Prostate gland (tissue), 2 donors: ENCODE measurements at regions not wholly inside any gene's neighbourhood (a gene's known extent, or its start where the extent isn't known, plus 50 kb on each side); places are given as distances from the start of the nearest gene placed in this dataset.

ENCODE experiments used
- POLR2A ChIP-seq: fragments of 450-650 bp; IDR thresholded peaks from one replicate; pipeline ENCODE4 v1.6.1; 2016; ENCODE audit warnings: antibody characterized with exemption, mild to moderate bottlenecking
- POLR2AphosphoS5 ChIP-seq: sonication (generic); formaldehyde crosslinking; IDR thresholded peaks from one replicate; pipeline ENCODE4 v1.6.1; 2017; ENCODE audit warnings: antibody characterized with exemption
- TF ChIP-seq, protein P1 (sequence below), 4 experiments: fragments of 200-600 bp in 2 of 4; fragments of 450-650 bp in 2 of 4; sonication (generic) in 2 of 4; IDR thresholded peaks; 1 replicate in 3 of 4; 2 replicates in 1 of 4; pipeline ENCODE4 v1.5.1; 2016 to 2019; ENCODE audit warnings: antibody characterized with exemption in 4 of 4, mild to moderate bottlenecking in 2 of 4, moderate library complexity in 2 of 4

DNA sequence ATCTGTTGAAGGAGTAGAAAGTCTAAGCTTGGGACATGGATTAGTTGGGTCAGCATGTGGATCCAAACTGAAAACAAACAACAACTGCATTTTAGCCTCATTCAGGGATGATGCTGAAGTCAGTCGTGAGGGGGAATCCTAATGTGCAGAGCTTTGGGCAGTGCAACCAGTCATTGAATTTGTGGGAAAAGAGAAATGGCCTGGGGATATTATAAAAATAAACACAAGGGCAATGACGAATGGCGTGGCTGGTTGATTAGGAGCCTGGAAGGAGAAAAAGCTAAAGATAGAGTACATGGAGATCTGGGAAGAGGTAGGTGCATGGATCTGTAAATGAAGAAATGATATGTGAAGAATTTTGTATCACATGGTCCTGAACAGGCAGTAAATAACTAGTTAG lies 477.6 kb downstream of the TLE1 start:
- TF ChIP-seq POLR2A (no peak), POLR2AphosphoS5 (no peak)
- TF ChIP-seq, protein P1, sequence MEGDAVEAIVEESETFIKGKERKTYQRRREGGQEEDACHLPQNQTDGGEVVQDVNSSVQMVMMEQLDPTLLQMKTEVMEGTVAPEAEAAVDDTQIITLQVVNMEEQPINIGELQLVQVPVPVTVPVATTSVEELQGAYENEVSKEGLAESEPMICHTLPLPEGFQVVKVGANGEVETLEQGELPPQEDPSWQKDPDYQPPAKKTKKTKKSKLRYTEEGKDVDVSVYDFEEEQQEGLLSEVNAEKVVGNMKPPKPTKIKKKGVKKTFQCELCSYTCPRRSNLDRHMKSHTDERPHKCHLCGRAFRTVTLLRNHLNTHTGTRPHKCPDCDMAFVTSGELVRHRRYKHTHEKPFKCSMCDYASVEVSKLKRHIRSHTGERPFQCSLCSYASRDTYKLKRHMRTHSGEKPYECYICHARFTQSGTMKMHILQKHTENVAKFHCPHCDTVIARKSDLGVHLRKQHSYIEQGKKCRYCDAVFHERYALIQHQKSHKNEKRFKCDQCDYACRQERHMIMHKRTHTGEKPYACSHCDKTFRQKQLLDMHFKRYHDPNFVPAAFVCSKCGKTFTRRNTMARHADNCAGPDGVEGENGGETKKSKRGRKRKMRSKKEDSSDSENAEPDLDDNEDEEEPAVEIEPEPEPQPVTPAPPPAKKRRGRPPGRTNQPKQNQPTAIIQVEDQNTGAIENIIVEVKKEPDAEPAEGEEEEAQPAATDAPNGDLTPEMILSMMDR (IDR thresholded peaks at IDR 0.05): no peak
